HEK293 (cell line): ENCODE measurements at regions not wholly inside any gene's neighbourhood (a gene's known extent, or its start where the extent isn't known, plus 50 kb on each side); places are given as distances from the start of the nearest gene placed in this dataset.

Experiments used
- CTCF ChIA-PET: fragments of 350-600 bp; formaldehyde crosslinking; extraction: SDS; loops from one replicate; lab custom pipeline; 2021; ENCODE audit warnings: antibody characterized with exemption; lab: Yijun Ruan, JAX
- POLR2A ChIA-PET: fragments of 300-600 bp; formaldehyde crosslinking; extraction: SDS; loops from one replicate; lab custom pipeline; 2020; ENCODE audit warnings: antibody characterized with exemption, inconsistent platforms; lab: Yijun Ruan, JAX
- H3K27ac ChIP-seq: fragments of 200-500 bp; sonication (Bioruptor generic); 2 replicates; pipeline ENCODE4 v1.5.1; 2014; ENCODE audit warnings: low read depth, low read length, control low read depth, inconsistent platforms; ENCODE audit errors: extremely low read depth
- H3K36me3 ChIP-seq, 2 experiments: fragments of 200-500 bp in 1 of 2; sonication (Bioruptor generic) in 1 of 2; 1 replicate in 1 of 2; 2 replicates in 1 of 2; pipeline ENCODE4 v1.5.1; 2014 to 2017; ENCODE audit warnings: inconsistent platforms in 2 of 2, low read length in 2 of 2; ENCODE audit not compliant: control insufficient read depth in 2 of 2, insufficient read depth in 1 of 2
- H3K4me1 ChIP-seq: fragments of 200-500 bp; sonication (Bioruptor generic); 2 replicates; pipeline ENCODE4 v1.5.1; 2014; ENCODE audit warnings: mild to moderate bottlenecking, low read length, inconsistent platforms; ENCODE audit not compliant: control insufficient read depth, insufficient read depth
- H3K4me3 ChIP-seq: 2 replicates; pipeline ENCODE4 v1.5.1; 2011; ENCODE audit warnings: low read depth, mild to moderate bottlenecking, control low read depth, low read length, moderate library complexity
- H3K9me3 ChIP-seq: fragments of 200-500 bp; sonication (Bioruptor generic); 2 replicates; pipeline ENCODE4 v1.5.1; 2014; ENCODE audit warnings: low read depth, low read length, inconsistent platforms; ENCODE audit not compliant: control insufficient read depth, insufficient read depth
- BCL11A ChIP-seq: fragments of 450-650 bp; formaldehyde crosslinking; IDR thresholded peaks from 2 replicates; pipeline ENCODE4 v1.5.1; 2016; ENCODE audit warnings: low read depth, missing biosample characterization, missing genetic modification characterization
- EGR2 ChIP-seq: fragments of 450-650 bp; formaldehyde crosslinking; IDR thresholded peaks from 2 replicates; pipeline ENCODE4 v1.5.1; 2016; ENCODE audit warnings: low read depth, missing biosample characterization, missing genetic modification characterization
- FEZF1 ChIP-seq: fragments of 450-650 bp; formaldehyde crosslinking; IDR thresholded peaks from 2 replicates; pipeline ENCODE4 v1.5.1; 2016; ENCODE audit warnings: missing biosample characterization, missing genetic modification characterization
- GLI2 ChIP-seq: fragments of 450-650 bp; formaldehyde crosslinking; IDR thresholded peaks from 2 replicates; pipeline ENCODE4; 2017; ENCODE audit warnings: missing biosample characterization, missing genetic modification characterization, low read depth, borderline replicate concordance
- GLIS2 ChIP-seq: fragments of 450-650 bp; formaldehyde crosslinking; IDR thresholded peaks from 2 replicates; pipeline ENCODE4 v1.5.1; 2016; ENCODE audit warnings: missing biosample characterization, missing genetic modification characterization
- HOXA7 ChIP-seq: sonication (generic); formaldehyde crosslinking; IDR thresholded peaks from 2 replicates; pipeline ENCODE4 v1.8.1; 2022; ENCODE audit warnings: missing genetic modification reagents, borderline replicate concordance
- KLF16 ChIP-seq: fragments of 450-650 bp; formaldehyde crosslinking; IDR thresholded peaks from 2 replicates; pipeline ENCODE4 v1.5.1; 2017; ENCODE audit warnings: missing biosample characterization, missing genetic modification characterization
- KLF7 ChIP-seq: fragments of 450-650 bp; formaldehyde crosslinking; IDR thresholded peaks from 2 replicates; pipeline ENCODE4 v1.5.1; 2016; ENCODE audit warnings: missing biosample characterization, missing genetic modification characterization, borderline replicate concordance
- OVOL3 ChIP-seq: fragments of 450-650 bp; formaldehyde crosslinking; IDR thresholded peaks from 2 replicates; pipeline ENCODE4 v1.5.1; 2016; ENCODE audit warnings: missing biosample characterization, missing genetic modification characterization
- SALL2 ChIP-seq: fragments of 450-650 bp; formaldehyde crosslinking; IDR thresholded peaks from 2 replicates; pipeline ENCODE4 v1.5.0; 2017; ENCODE audit warnings: missing biosample characterization, mild to moderate bottlenecking, missing genetic modification characterization, borderline replicate concordance
- ZBTB17 ChIP-seq: fragments of 450-650 bp; formaldehyde crosslinking; IDR thresholded peaks from 2 replicates; pipeline ENCODE4 v1.5.1; 2016; ENCODE audit warnings: missing biosample characterization, missing genetic modification characterization
- ZBTB7A ChIP-seq: fragments of 450-650 bp; formaldehyde crosslinking; IDR thresholded peaks from 2 replicates; pipeline ENCODE4 v1.5.1; 2016; ENCODE audit warnings: low read depth, missing biosample characterization, missing genetic modification characterization
- ZNF2 ChIP-seq: fragments of 450-650 bp; formaldehyde crosslinking; IDR thresholded peaks from 2 replicates; pipeline ENCODE4 v1.5.1; 2016; ENCODE audit warnings: missing biosample characterization, missing genetic modification characterization
- ZNF292 ChIP-seq: fragments of 450-650 bp; formaldehyde crosslinking; IDR thresholded peaks from 2 replicates; pipeline ENCODE4 v1.5.1; 2016; ENCODE audit warnings: low read depth, missing biosample characterization, missing genetic modification characterization, borderline replicate concordance
- ZNF311 ChIP-seq: fragments of 450-650 bp; formaldehyde crosslinking; IDR thresholded peaks from 2 replicates; pipeline ENCODE4 v1.5.1; 2017; ENCODE audit warnings: missing biosample characterization, missing genetic modification characterization, borderline replicate concordance
- ZNF350 ChIP-seq: fragments of 450-650 bp; formaldehyde crosslinking; IDR thresholded peaks from 2 replicates; pipeline ENCODE4 v1.5.0; 2017; ENCODE audit warnings: missing biosample characterization, mild to moderate bottlenecking, missing genetic modification characterization
- ZNF354C ChIP-seq: fragments of 450-650 bp; formaldehyde crosslinking; IDR thresholded peaks from 2 replicates; pipeline ENCODE4 v1.5.1; 2016; ENCODE audit warnings: missing biosample characterization, missing genetic modification characterization, low read depth, borderline replicate concordance
- ZNF621 ChIP-seq: fragments of 450-650 bp; formaldehyde crosslinking; IDR thresholded peaks from 2 replicates; pipeline ENCODE4 v1.5.1; 2017; ENCODE audit warnings: missing biosample characterization, missing genetic modification characterization
- ZNF660 ChIP-seq: fragments of 450-650 bp; IDR thresholded peaks from 2 replicates; pipeline ENCODE4 v1.5.1; 2018; ENCODE audit warnings: missing biosample characterization, mild to moderate bottlenecking, missing genetic modification characterization
- ZNF701 ChIP-seq: fragments of 450-650 bp; formaldehyde crosslinking; IDR thresholded peaks from 2 replicates; pipeline ENCODE4 v1.5.1; 2016; ENCODE audit warnings: missing biosample characterization, missing genetic modification characterization
- ZNF76 ChIP-seq: fragments of 450-650 bp; formaldehyde crosslinking; IDR thresholded peaks from 2 replicates; pipeline ENCODE4; 2016; ENCODE audit warnings: low read depth, missing biosample characterization, missing genetic modification characterization, borderline replicate concordance
- ZNF776 ChIP-seq: fragments of 450-650 bp; formaldehyde crosslinking; IDR thresholded peaks from 2 replicates; pipeline ENCODE4 v1.5.0; 2017; ENCODE audit warnings: missing biosample characterization, missing genetic modification characterization, borderline replicate concordance
- ZNF777 ChIP-seq: fragments of 450-650 bp; formaldehyde crosslinking; IDR thresholded peaks from 2 replicates; pipeline ENCODE4 v1.5.1; 2017; ENCODE audit warnings: missing biosample characterization, missing genetic modification characterization, borderline replicate concordance
- TF ChIP-seq, protein P1 (sequence below): sonication (generic); formaldehyde crosslinking; IDR thresholded peaks from 2 replicates; pipeline ENCODE4 v1.8.1; 2022; ENCODE audit warnings: mild to moderate bottlenecking, moderate library complexity, missing genetic modification reagents
- TF ChIP-seq, protein P2 (sequence below): fragments of 450-650 bp; formaldehyde crosslinking; IDR thresholded peaks from 2 replicates; pipeline ENCODE4 v1.5.1; 2017; ENCODE audit warnings: missing biosample characterization, missing genetic modification characterization
- TF ChIP-seq, protein P3 (sequence below): fragments of 450-650 bp; formaldehyde crosslinking; IDR thresholded peaks from 2 replicates; pipeline ENCODE4 v1.5.1; 2017; ENCODE audit warnings: missing biosample characterization, missing genetic modification characterization
- TF ChIP-seq, protein P4 (sequence below): fragments of 450-650 bp; formaldehyde crosslinking; IDR thresholded peaks from 2 replicates; pipeline ENCODE4 v1.5.1; 2016; ENCODE audit warnings: missing biosample characterization, missing genetic modification characterization, low read depth

DNA sequence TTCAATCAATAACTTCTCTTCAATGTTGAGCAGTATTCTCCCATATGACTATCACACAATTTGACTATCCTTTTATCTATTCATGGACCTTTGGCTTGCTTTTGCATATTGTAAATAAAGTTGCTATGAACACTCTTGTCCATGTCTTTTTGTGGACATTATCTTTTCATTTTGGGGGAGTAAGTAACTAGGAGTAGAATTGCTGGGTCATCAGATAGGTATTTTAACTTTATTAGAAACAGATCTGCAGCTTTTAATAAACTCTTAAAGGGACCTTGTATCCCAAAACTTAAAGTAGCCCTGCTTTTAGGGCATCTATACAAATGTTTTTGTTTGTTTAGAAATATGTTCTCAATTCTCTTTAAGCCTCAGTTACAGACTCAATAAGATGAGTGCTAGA lies 614.2 kb upstream of the CITED2 start:
- H3K36me3 ChIP-seq = no peaks in the 10 kb centered on the region
- no peak overlapping the region for H3K27ac ChIP-seq
- CTCF ChIA-PET = no interaction called here

DNA sequence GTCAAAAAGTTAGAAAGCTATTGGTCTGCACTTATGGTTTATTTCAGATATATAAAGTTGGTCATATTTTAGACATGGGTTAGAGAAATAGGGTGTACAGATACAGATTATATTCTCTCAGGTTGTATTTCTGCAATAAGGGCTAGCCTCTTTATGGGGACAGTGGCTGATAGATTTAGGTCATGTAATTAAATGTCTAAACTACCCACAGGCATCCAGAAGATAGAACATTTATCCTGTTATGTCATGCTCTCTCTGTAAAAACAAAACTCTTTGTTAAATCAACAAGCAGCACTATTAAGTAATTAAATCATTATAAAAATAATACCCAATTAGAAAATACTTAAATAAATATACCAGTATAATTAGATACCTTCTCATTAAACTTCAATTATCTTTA lies 612.6 kb upstream of the CITED2 start:
- ChIA-PET POLR2A (no interaction called here), CTCF (interaction anchor here (0.6 kb wide), 1 partner anchor 1841 kb away, joined by 3 read pairs; no protein-coding TSS in a partner anchor)
- no peak overlapping the region for H3K4me3 ChIP-seq
- H3K27ac ChIP-seq = no peak overlapping the region
- no peak for TF ChIP-seq BCL11A (tag by site-specific recombination)
- no peak for TF ChIP-seq ZNF2 (tag by site-specific recombination)
- no peak for TF ChIP-seq ZNF76 (tag by site-specific recombination)
- TF ChIP-seq ZNF311 (tag by site-specific recombination) = no peak
- no peak for TF ChIP-seq FEZF1 (tag by site-specific recombination)
- TF ChIP-seq KLF16 (tag by site-specific recombination) = no peak
- TF ChIP-seq ZBTB17 (tag by site-specific recombination) = no peak
- TF ChIP-seq, protein P1, sequence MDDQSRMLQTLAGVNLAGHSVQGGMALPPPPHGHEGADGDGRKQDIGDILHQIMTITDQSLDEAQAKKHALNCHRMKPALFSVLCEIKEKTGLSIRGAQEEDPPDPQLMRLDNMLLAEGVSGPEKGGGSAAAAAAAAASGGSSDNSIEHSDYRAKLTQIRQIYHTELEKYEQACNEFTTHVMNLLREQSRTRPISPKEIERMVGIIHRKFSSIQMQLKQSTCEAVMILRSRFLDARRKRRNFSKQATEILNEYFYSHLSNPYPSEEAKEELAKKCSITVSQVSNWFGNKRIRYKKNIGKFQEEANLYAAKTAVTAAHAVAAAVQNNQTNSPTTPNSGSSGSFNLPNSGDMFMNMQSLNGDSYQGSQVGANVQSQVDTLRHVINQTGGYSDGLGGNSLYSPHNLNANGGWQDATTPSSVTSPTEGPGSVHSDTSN (CRISPR knock-in tag) = no peak
- TF ChIP-seq HOXA7 (CRISPR knock-in tag) = no peak
- no peak for TF ChIP-seq GLI2 (tag by site-specific recombination)
- no peak for TF ChIP-seq ZNF777
- no peak for TF ChIP-seq ZNF701 (tag by site-specific recombination)
- TF ChIP-seq, protein P2, sequence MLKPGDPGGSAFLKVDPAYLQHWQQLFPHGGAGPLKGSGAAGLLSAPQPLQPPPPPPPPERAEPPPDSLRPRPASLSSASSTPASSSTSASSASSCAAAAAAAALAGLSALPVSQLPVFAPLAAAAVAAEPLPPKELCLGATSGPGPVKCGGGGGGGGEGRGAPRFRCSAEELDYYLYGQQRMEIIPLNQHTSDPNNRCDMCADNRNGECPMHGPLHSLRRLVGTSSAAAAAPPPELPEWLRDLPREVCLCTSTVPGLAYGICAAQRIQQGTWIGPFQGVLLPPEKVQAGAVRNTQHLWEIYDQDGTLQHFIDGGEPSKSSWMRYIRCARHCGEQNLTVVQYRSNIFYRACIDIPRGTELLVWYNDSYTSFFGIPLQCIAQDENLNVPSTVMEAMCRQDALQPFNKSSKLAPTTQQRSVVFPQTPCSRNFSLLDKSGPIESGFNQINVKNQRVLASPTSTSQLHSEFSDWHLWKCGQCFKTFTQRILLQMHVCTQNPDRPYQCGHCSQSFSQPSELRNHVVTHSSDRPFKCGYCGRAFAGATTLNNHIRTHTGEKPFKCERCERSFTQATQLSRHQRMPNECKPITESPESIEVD (tag by site-specific recombination) = no peak
- TF ChIP-seq ZNF350 (tag by site-specific recombination) = no peak
- TF ChIP-seq ZNF354C (tag by site-specific recombination) = no peak
- TF ChIP-seq ZNF621 (tag by site-specific recombination) = no peak
- no peak for TF ChIP-seq ZNF660 (tag by site-specific recombination)
- no peaks in the 10 kb centered on the region for H3K9me3 ChIP-seq
- no peaks in the 10 kb centered on the region for H3K36me3 ChIP-seq
- H3K4me1 ChIP-seq = peaks cover 27% of the 10 kb centered on the region

More for the DNA sequence above, 614.2 kb upstream of the CITED2 start:
- H3K4me1 ChIP-seq = peaks cover 14% of the 10 kb centered on the region
- no peaks in the 10 kb centered on the region for H3K9me3 ChIP-seq
- POLR2A ChIA-PET = no interaction called here
- no peak overlapping the region for H3K4me3 ChIP-seq
- TF ChIP-seq, protein P3, sequence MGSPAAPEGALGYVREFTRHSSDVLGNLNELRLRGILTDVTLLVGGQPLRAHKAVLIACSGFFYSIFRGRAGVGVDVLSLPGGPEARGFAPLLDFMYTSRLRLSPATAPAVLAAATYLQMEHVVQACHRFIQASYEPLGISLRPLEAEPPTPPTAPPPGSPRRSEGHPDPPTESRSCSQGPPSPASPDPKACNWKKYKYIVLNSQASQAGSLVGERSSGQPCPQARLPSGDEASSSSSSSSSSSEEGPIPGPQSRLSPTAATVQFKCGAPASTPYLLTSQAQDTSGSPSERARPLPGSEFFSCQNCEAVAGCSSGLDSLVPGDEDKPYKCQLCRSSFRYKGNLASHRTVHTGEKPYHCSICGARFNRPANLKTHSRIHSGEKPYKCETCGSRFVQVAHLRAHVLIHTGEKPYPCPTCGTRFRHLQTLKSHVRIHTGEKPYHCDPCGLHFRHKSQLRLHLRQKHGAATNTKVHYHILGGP (tag by site-specific recombination) = no peak
- TF ChIP-seq ZNF776 (tag by site-specific recombination) (no peak), OVOL3 (tag by site-specific recombination) (no peak), ZBTB7A (tag by site-specific recombination) (no peak), SALL2 (tag by site-specific recombination) (no peak), GLIS2 (tag by site-specific recombination) (no peak), ZNF292 (tag by site-specific recombination) (no peak), KLF7 (tag by site-specific recombination) (no peak), ZBTB17 (tag by site-specific recombination) (no peak), HOXA7 (CRISPR knock-in tag) (no peak), EGR2 (no peak)
- TF ChIP-seq, protein P2 (tag by site-specific recombination) = no peak
- TF ChIP-seq, protein P4, sequence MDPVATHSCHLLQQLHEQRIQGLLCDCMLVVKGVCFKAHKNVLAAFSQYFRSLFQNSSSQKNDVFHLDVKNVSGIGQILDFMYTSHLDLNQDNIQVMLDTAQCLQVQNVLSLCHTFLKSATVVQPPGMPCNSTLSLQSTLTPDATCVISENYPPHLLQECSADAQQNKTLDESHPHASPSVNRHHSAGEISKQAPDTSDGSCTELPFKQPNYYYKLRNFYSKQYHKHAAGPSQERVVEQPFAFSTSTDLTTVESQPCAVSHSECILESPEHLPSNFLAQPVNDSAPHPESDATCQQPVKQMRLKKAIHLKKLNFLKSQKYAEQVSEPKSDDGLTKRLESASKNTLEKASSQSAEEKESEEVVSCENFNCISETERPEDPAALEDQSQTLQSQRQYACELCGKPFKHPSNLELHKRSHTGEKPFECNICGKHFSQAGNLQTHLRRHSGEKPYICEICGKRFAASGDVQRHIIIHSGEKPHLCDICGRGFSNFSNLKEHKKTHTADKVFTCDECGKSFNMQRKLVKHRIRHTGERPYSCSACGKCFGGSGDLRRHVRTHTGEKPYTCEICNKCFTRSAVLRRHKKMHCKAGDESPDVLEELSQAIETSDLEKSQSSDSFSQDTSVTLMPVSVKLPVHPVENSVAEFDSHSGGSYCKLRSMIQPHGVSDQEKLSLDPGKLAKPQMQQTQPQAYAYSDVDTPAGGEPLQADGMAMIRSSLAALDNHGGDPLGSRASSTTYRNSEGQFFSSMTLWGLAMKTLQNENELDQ = no peak
